PC-3 (cell line): ENCODE measurements at regions not wholly inside any gene's neighbourhood (a gene's known extent, or its start where the extent isn't known, plus 50 kb on each side); places are given as distances from the start of the nearest gene placed in this dataset.

Experiments used
- EZH2 ChIP-seq: fragments of 300-600 bp; sonication (generic); IDR thresholded peaks from one replicate; pipeline ENCODE4 v1.6.1; 2017; ENCODE audit warnings: antibody characterized with exemption, mild to moderate bottlenecking, low read length; ENCODE audit not compliant: unreplicated experiment
- TF ChIP-seq, protein P1 (sequence below): fragments of 300-600 bp; sonication (generic); conservative IDR thresholded peaks from 2 replicates; pipeline ENCODE4 v1.5.1; 2017; ENCODE audit warnings: antibody characterized with exemption, low read depth, mild to moderate bottlenecking, low read length

DNA sequence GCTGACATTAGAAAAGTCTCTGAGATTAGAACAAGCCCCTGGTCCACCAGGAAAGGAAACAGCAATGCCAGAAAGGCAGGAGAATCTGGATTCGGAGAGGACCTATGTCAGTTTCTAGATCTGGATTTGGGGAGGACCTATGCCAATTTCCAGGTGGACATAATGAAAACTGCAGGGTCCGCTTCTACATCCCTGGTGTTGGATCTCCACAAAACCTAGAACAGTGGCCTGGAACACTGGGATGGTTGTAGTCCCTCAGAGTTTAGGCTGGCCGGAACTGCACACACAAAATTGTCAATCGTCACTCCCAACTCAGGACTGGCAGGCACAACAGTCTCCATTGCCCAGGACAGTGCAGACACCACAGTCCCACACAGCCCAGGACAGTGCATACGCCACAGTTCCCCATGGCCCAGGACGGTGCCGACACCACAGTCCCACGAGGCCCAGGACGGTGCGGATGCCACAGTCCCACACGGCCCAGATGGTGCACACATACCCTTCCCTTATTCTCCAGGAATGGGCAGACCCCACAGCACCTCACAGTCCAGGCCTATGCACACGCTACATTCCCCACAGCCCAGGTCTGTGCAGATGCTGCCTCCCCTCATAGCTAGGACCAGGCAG lies 341.7 kb downstream of the UQCRFS1 start:
- TF ChIP-seq, protein P1, sequence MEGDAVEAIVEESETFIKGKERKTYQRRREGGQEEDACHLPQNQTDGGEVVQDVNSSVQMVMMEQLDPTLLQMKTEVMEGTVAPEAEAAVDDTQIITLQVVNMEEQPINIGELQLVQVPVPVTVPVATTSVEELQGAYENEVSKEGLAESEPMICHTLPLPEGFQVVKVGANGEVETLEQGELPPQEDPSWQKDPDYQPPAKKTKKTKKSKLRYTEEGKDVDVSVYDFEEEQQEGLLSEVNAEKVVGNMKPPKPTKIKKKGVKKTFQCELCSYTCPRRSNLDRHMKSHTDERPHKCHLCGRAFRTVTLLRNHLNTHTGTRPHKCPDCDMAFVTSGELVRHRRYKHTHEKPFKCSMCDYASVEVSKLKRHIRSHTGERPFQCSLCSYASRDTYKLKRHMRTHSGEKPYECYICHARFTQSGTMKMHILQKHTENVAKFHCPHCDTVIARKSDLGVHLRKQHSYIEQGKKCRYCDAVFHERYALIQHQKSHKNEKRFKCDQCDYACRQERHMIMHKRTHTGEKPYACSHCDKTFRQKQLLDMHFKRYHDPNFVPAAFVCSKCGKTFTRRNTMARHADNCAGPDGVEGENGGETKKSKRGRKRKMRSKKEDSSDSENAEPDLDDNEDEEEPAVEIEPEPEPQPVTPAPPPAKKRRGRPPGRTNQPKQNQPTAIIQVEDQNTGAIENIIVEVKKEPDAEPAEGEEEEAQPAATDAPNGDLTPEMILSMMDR = no peak
- no peak for TF ChIP-seq EZH2
